GM23248 (cell line): ENCODE measurements at regions not wholly inside any gene's neighbourhood (a gene's known extent, or its start where the extent isn't known, plus 50 kb on each side); places are given as distances from the start of the nearest gene placed in this dataset.

ENCODE experiments used
- EZH2 ChIP-seq: fragments of 200-600 bp; sonication (generic); IDR thresholded peaks from 2 replicates; pipeline ENCODE4 v1.6.1; 2018; ENCODE audit warnings: antibody characterized with exemption, mild to moderate bottlenecking; ENCODE audit not compliant: insufficient read depth, poor library complexity, severe bottlenecking
- EZH2phosphoT487 ChIP-seq: fragments of 200-600 bp; sonication (generic); IDR thresholded peaks from 2 replicates; pipeline ENCODE4 v1.6.1; 2018; ENCODE audit warnings: antibody characterized with exemption, moderate library complexity, mild to moderate bottlenecking, low read depth; ENCODE audit not compliant: insufficient read depth

DNA sequence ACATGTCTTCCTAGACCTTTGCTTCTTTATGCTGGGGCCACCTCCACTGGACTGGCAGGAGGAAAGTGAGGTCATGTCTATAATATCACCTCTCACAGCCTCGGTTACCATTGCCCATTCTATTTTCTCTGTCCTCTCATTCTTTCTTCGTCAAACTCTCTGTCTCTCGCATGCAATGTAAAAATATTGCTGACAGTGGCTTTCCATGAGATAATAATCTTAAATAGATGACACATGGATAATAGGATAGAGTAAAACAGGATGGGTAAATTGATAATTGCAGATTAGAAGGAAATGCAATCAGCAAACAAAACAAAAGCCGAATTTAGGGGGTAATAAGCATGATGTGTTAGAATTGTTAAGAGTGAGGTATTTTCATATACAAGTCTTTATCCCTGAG, 215.7 kb upstream of the PARD3B start:
- no peak for TF ChIP-seq EZH2
- no peak for TF ChIP-seq EZH2phosphoT487
